C4-2B (cell line): ENCODE measurements at regions not wholly inside any gene's neighbourhood (a gene's known extent, or its start where the extent isn't known, plus 50 kb on each side); places are given as distances from the start of the nearest gene placed in this dataset.

Experiments
- CTCF ChIP-seq: fragments of 450-650 bp; conservative IDR thresholded peaks from 2 replicates; pipeline ENCODE4 v1.5.1; 2017; ENCODE audit warnings: mild to moderate bottlenecking
- ZFX ChIP-seq: fragments of 450-650 bp; IDR thresholded peaks from 2 replicates; pipeline ENCODE4 v1.6.1; 2017

- TF ChIP-seq CTCF, result no peak
- no peak for TF ChIP-seq ZFX
Observed at GRCh38 chr10:4633186-4633585, 192.8 kb upstream of the AKR1E2 start.
